AG10803 (cell line): ENCODE measurements at regions not wholly inside any gene's neighbourhood (a gene's known extent, or its start where the extent isn't known, plus 50 kb on each side); places are given as distances from the start of the nearest gene placed in this dataset.
A peak's percentile ranks its signal among the peaks of the same experiment; 100 is the strongest.

Experiments
- DNase-seq: peaks from one replicate; pipeline ENCODE4 v3.0.0; 2010; ENCODE audit warnings: low read depth
- H3K4me3 ChIP-seq: 2 replicates; pipeline ENCODE4 v1.5.1; 2011; ENCODE audit warnings: mild to moderate bottlenecking, low read length, control low read depth
- CTCF ChIP-seq: conservative IDR thresholded peaks from 2 replicates; pipeline ENCODE4 v1.5.1; 2011; ENCODE audit warnings: mild to moderate bottlenecking, low read length, control low read depth, inconsistent platforms

DNA sequence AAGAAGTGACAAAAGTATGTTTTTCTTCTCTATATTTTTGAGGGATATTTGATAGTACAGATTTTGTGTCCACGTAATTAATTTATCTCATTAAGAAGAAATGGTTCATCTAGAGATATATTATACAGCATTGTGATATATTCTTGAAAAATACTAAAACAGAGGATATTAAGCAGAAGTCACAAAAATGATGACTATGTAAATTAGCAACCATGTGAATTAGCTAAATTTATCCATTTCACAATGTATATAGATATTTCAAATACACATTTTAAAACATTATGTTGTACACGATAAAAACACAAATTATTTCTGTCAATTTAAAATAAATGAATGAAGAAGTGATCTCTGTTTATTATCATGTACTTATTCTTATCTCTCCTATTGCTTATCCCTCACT lies 989.5 kb downstream of the TUSC7 start:
- no peak for TF ChIP-seq CTCF
- H3K4me3 ChIP-seq: no peak overlapping the region
- no peak for DNase-seq

DNA sequence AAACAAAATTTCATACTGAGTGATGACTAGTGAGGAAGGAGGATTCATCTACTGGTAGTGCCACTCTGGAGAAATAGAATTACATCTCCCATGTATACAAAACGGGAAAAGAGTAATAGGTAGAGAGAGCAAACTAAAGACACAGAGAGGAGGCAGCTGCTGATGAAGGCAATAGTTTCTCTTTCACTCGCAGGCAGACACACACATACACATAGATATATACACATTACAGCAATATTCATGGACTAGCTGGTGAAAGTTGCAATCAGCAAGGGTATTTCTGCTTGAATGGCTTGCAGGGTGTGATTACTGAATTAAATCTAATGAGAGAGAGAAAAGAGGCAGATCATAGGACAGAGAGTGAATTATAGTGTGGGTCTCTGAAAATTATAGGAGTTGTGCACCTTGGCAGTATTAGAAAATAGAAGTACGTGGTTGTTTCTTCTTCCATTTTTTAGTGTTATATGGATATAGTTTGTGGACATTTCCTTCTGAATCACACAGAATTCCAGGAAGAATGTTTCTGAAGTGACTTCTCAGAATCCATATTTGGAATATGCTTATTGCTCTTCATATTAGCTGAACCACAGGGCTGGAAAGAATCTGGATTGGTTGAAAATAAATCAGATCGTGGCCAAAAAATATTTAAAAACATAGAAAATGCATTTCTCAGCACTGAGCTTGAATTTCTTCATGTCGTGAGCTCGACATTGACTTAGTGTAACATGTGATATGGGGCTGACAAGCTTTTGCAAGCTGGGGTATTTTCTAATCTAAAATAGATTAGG lies 991.2 kb downstream of the TUSC7 start:
- peak; percentile 16 for DNase-seq
- H3K4me3 ChIP-seq: no peak overlapping the region
- TF ChIP-seq CTCF: no peak

DNA sequence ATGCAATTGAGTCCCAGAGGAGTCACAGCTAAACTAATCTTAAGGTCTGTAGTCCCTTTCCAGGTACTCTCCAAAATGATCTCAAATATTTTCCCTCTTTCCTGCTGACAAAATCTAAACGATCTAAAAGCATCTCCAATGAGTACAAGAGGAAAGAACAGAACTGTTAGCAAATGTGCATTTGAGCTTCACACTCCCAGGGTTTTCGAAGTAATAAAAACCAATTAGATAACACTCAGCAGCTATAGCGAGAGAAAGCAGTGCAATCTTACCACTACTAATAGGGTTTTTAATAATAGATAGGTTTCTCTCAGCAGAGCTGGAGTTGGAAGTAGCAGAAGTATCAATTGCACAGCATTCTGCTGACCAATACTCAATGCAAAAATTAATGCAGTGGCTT lies 995.4 kb downstream of the TUSC7 start:
- H3K4me3 ChIP-seq: no peak overlapping the region
- TF ChIP-seq CTCF: no peak
- no peak for DNase-seq

DNA sequence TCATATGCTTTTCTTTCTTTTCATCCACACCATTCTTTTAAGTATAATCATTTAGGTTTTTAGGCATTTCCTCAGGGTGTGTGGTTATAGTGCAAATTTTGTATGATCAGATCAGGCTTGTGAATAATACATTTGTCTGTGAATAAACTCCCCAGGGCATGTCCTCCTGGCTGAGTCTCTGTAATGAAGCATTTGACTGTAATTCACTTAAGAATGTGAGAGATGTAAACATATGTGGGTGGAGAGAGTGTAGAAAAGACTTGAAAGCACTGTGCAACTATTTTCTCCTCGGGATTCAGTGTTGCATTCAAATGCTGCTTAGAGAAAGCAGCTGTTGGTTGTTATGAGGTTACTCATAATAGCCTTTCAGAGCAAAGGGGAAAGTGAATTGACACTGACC lies 996.5 kb downstream of the TUSC7 start:
- TF ChIP-seq CTCF: no peak
- DNase-seq: peak; percentile 98
- no peak overlapping the region for H3K4me3 ChIP-seq

GRCh38 chr3:117706756-117707155 lies 997.2 kb downstream of the TUSC7 start:
- no peak for DNase-seq
- no peak for TF ChIP-seq CTCF

DNA sequence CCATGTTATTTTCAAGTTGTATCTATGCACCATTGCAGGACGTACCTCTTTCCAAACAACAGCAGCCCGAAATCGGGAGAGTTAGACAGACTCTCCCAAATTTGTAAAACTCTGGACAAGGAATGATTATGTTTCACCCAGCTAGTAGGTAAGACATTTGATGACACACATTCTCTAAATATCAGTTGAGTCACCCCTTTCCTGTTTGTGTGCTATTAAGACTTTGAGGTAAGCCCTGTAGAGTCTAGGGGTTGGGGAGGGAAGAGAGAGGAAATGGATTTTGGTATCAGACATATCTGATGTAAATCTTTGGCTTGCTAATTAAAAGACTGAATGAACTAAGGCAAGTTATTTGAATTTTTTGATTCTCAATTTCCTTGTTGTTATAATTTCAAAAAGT lies 999.0 kb downstream of the TUSC7 start:
- H3K4me3 ChIP-seq: no peak overlapping the region
- TF ChIP-seq CTCF: no peak
- DNase-seq: no peak

More at GRCh38 chr3:117706756-117707155, 997.2 kb downstream of the TUSC7 start:
- H3K4me3 ChIP-seq: no peak overlapping the region

GRCh38 chr3:117709108-117709507 lies 999.5 kb downstream of the TUSC7 start:
- DNase-seq: no peak
- TF ChIP-seq CTCF: no peak

More at GRCh38 chr3:117709108-117709507, 999.5 kb downstream of the TUSC7 start:
- H3K4me3 ChIP-seq: no peak overlapping the region
